HepG2 (cell line): ENCODE measurements at regions not wholly inside any gene's neighbourhood (a gene's known extent, or its start where the extent isn't known, plus 50 kb on each side); places are given as distances from the start of the nearest gene placed in this dataset.

Source experiments
- CCAR2 ChIP-seq: fragments of 200-400 bp; formaldehyde crosslinking; optimal IDR thresholded peaks from 2 replicates; pipeline ENCODE3; 2018; ENCODE audit warnings: low read depth, mild to moderate bottlenecking, low read length, moderate library complexity
- ONECUT2 ChIP-seq: sonication (generic); formaldehyde crosslinking; IDR thresholded peaks from 2 replicates; pipeline ENCODE4 v1.4.0; 2020; ENCODE audit warnings: missing genetic modification reagents
- ZBTB40 ChIP-seq, 2 experiments: fragments of 450-650 bp in 1 of 2; sonication (generic) in 1 of 2; formaldehyde crosslinking in 1 of 2; IDR thresholded peaks; 2 replicates each; pipeline versions ENCODE4 v1.6.1 to v1.8.0; 2016 to 2022; ENCODE audit warnings: antibody characterized with exemption in 1 of 2, mild to moderate bottlenecking in 1 of 2, missing genetic modification reagents in 1 of 2
- TF ChIP-seq, protein P1 (sequence below): sonication (generic); formaldehyde crosslinking; IDR thresholded peaks from 2 replicates; pipeline ENCODE4 v1.5.0; 2020; ENCODE audit warnings: missing genetic modification reagents, mild to moderate bottlenecking, borderline replicate concordance

DNA sequence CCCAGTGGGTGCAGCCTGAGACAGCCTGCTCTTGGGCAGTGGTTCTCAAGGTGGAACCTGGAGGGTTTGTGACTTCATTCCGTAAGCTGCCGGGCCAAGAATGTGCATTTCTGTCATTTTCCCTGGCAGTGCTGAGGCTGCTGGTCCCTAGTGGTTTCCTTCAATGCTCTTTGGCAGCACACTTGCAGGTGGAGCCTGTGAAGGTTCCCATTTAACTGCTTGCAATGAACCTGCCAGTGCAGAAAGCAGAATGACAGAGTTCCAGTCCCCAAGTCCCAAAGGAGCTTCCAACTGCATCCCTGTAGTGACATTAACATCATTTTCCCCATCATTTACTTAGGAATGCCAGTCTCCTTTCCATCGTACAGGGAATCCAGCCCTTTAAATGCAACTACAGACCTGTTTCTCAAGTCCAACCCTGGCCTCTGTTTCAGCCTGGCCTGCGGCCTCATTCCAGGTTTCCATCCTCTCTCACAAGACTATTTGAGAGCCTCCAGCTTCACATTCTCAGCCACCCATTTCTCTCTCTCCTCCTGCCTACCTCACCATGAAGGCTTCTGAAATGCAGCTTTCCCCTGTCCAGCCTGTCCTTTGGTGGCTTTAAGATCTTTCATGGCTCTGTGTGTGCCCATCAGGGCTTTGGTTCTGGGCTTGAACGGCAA, 149.7 kb upstream of the GGTLC1 start (continued):
- no peak for TF ChIP-seq ZBTB40 (IDR thresholded peaks at IDR 0.05)
- TF ChIP-seq ZBTB40 (CRISPR knock-in tag; IDR thresholded peaks at IDR 0.05) = no peak
- TF ChIP-seq, protein P1, sequence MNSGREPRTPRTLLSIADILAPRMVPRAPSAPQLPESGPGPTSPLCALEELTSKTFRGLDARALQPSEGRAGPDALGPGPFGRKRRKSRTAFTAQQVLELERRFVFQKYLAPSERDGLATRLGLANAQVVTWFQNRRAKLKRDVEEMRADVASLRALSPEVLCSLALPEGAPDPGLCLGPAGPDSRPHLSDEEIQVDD (CRISPR knock-in tag) = no peak
- TF ChIP-seq ONECUT2 (CRISPR knock-in tag) = no peak
- TF ChIP-seq CCAR2 = no peak
- TF ChIP-seq, all 625 proteins: peak for 0
